Colonic mucosa (tissue), 4 donors: ENCODE measurements at regions not wholly inside any gene's neighbourhood (a gene's known extent, or its start where the extent isn't known, plus 50 kb on each side); places are given as distances from the start of the nearest gene placed in this dataset.

Source experiments
- DNase-seq: peaks from one replicate; pipeline ENCODE4 v3.0.0-alpha.2; 2020
- H3K27ac ChIP-seq: fragments of 200-600 bp; one replicate; pipeline ENCODE4 v1.8.0; 2021
- H3K27me3 ChIP-seq: fragments of 200-600 bp; one replicate; pipeline ENCODE4 v1.8.0; 2021
- H3K36me3 ChIP-seq: fragments of 200-600 bp; one replicate; pipeline ENCODE4 v1.8.0; 2021
- H3K4me1 ChIP-seq: fragments of 200-600 bp; one replicate; pipeline ENCODE4 v1.8.0; 2021; ENCODE audit warnings: mild to moderate bottlenecking
- H3K4me3 ChIP-seq: fragments of 200-600 bp; one replicate; pipeline ENCODE4 v1.8.0; 2021
- H3K9ac ChIP-seq, 2 donors: one replicate each; pipeline ENCODE4 v1.7.0; 2013; ENCODE audit warnings: control low read depth in 2 of 2, low read depth in 2 of 2, low read length in 2 of 2
- H3K9me3 ChIP-seq: fragments of 200-600 bp; one replicate; pipeline ENCODE4 v1.8.0; 2021
- intact Hi-C: fragments of 100-400 bp; cut with DNase I; formaldehyde crosslinking; loops from one replicate; pipeline ENCODE4 v1.14.1; 2022
- TF ChIP-seq, protein P1 (sequence below): fragments of 200-600 bp; IDR thresholded peaks from one replicate; pipeline ENCODE4 v1.8.0; 2022; ENCODE audit warnings: antibody characterized with exemption, mild to moderate bottlenecking
- donor health status: healthy.
- donor health status: DM: no; HTN: no; CAD: no.
- donor health status: DM: no; HTN: no; CAD: no.

- H3K9ac ChIP-seq, result no peak overlapping the region
- TF ChIP-seq, protein P1, sequence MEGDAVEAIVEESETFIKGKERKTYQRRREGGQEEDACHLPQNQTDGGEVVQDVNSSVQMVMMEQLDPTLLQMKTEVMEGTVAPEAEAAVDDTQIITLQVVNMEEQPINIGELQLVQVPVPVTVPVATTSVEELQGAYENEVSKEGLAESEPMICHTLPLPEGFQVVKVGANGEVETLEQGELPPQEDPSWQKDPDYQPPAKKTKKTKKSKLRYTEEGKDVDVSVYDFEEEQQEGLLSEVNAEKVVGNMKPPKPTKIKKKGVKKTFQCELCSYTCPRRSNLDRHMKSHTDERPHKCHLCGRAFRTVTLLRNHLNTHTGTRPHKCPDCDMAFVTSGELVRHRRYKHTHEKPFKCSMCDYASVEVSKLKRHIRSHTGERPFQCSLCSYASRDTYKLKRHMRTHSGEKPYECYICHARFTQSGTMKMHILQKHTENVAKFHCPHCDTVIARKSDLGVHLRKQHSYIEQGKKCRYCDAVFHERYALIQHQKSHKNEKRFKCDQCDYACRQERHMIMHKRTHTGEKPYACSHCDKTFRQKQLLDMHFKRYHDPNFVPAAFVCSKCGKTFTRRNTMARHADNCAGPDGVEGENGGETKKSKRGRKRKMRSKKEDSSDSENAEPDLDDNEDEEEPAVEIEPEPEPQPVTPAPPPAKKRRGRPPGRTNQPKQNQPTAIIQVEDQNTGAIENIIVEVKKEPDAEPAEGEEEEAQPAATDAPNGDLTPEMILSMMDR, result no peak
- DNase-seq, result no peak
- H3K36me3 ChIP-seq, result no peaks in the 10 kb centered on the region
- no peaks in the 10 kb centered on the region for H3K27me3 ChIP-seq
- intact Hi-C loops, result no loop called here
- no peak overlapping the region for H3K27ac ChIP-seq
- H3K9me3 ChIP-seq, result no peaks in the 10 kb centered on the region
- no peaks in the 10 kb centered on the region for H3K4me1 ChIP-seq
- no peak overlapping the region for H3K4me3 ChIP-seq
Observed at GRCh38 chr10:44763331-44763730, 147.8 kb upstream of the TMEM72 start.

GRCh38 chr10:44765299-44765698 lies 145.8 kb upstream of the TMEM72 start:
- no peaks in the 10 kb centered on the region for H3K4me1 ChIP-seq
- no peak overlapping the region for H3K9ac ChIP-seq
- TF ChIP-seq, protein P1, result no peak
- no peaks in the 10 kb centered on the region for H3K27me3 ChIP-seq
- intact Hi-C loops, result no loop called here
- no peak for DNase-seq
- H3K36me3 ChIP-seq, result no peaks in the 10 kb centered on the region
- no peak overlapping the region for H3K27ac ChIP-seq
- no peaks in the 10 kb centered on the region for H3K9me3 ChIP-seq
- H3K4me3 ChIP-seq, result no peak overlapping the region

DNA sequence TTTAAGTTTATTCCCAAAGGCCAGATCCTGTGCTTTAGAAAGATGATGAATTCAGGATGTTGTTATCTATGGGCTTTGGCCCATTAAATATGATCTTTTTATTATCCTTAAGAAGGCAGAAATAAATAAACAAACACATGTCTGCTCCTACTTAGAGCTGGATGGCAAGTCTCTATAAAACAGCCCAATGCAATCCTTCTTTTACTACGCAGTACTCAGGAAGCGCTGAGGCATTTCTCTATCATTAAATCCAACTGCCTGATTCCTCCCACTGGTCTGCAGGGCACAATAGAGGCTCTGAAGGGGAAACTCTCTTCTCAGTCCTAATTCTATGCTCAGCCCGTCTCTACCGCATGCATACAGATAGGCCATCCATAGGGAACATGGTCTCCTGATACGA lies 144.5 kb upstream of the TMEM72 start:
- Histone ChIP-seq H3K27me3 (no peaks in the 10 kb centered on the region), H3K36me3 (no peaks in the 10 kb centered on the region), H3K4me3 (no peak overlapping the region), H3K9ac (no peak overlapping the region), H3K4me1 (no peaks in the 10 kb centered on the region), H3K27ac (no peak overlapping the region), H3K9me3 (no peaks in the 10 kb centered on the region)
- no peak for DNase-seq
- intact Hi-C loops, result no loop called here
- TF ChIP-seq, protein P1, result no peak

DNA sequence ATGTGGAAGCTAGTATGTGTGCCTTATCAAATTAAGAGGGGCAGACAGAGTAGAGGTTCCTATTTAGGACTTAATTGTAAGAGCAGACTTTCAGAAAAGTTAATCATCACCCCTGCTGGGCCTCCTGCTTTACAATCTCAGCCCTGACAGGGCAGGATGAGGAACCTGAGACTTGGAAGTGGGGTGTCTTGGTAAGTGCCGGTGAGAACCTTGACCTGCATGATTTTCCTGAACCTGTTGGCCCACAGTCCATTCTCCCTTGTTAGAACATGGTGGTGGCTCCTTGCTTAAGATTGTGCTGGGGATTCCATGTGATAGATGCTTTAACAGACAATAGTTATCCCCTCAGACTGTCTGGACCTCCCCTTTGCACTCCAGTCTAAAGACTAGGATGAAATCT lies 141.7 kb upstream of the TMEM72 start:
- H3K27me3 ChIP-seq, result no peaks in the 10 kb centered on the region
- H3K9me3 ChIP-seq, result no peaks in the 10 kb centered on the region
- no peaks in the 10 kb centered on the region for H3K4me1 ChIP-seq
- intact Hi-C loops, result no loop called here
- no peak overlapping the region for H3K4me3 ChIP-seq
- no peak for DNase-seq
- TF ChIP-seq, protein P1, result no peak
- H3K27ac ChIP-seq, result no peak overlapping the region
- no peak overlapping the region for H3K9ac ChIP-seq
- H3K36me3 ChIP-seq, result no peaks in the 10 kb centered on the region

- no peaks in the 10 kb centered on the region for H3K27me3 ChIP-seq
- no peak for DNase-seq
- no peak overlapping the region for H3K27ac ChIP-seq
- H3K4me1 ChIP-seq, result no peaks in the 10 kb centered on the region
- no peaks in the 10 kb centered on the region for H3K36me3 ChIP-seq
- TF ChIP-seq, protein P1, result no peak
- intact Hi-C loops, result no loop called here
- no peak overlapping the region for H3K4me3 ChIP-seq
- H3K9me3 ChIP-seq, result no peaks in the 10 kb centered on the region
- no peak overlapping the region for H3K9ac ChIP-seq
Observed at GRCh38 chr10:44771233-44771995, 139.7 kb upstream of the TMEM72 start.
